Smooth muscle cell (in vitro differentiated cells): ENCODE measurements at regions not wholly inside any gene's neighbourhood (a gene's known extent, or its start where the extent isn't known, plus 50 kb on each side); places are given as distances from the start of the nearest gene placed in this dataset.

Experiments used
- DNase-seq: peaks from one replicate; lab custom pipeline; 2025; ENCODE audit not compliant: unreplicated experiment; lab: John Stamatoyannopoulos, UW
- H2AFZ ChIP-seq: fragments of 200-600 bp; sonication (generic); 2 replicates; pipeline ENCODE4 v1.6.0; 2016; ENCODE audit warnings: antibody characterized with exemption, low read depth, mild to moderate bottlenecking
- H3F3A ChIP-seq: fragments of 200-600 bp; sonication (generic); 2 replicates; pipeline ENCODE4 v1.6.0; 2017; ENCODE audit warnings: antibody characterized with exemption, low read depth
- H3K27ac ChIP-seq: fragments of 200-600 bp; sonication (generic); 2 replicates; pipeline ENCODE4 v1.5.1; 2016; ENCODE audit warnings: low read depth, mild to moderate bottlenecking
- H3K27me3 ChIP-seq: fragments of 200-600 bp; sonication (generic); 2 replicates; pipeline ENCODE4 v1.6.1; 2016; ENCODE audit warnings: low read depth, mild to moderate bottlenecking
- H3K36me3 ChIP-seq: fragments of 200-600 bp; sonication (generic); 2 replicates; pipeline ENCODE4 v1.5.1; 2016; ENCODE audit warnings: low read depth
- H3K4me1 ChIP-seq: fragments of 200-600 bp; sonication (generic); 2 replicates; pipeline ENCODE4 v1.5.1; 2016; ENCODE audit warnings: low read depth
- H3K4me2 ChIP-seq: fragments of 200-600 bp; sonication (generic); 2 replicates; pipeline ENCODE4 v1.6.0; 2016; ENCODE audit warnings: mild to moderate bottlenecking
- H3K4me3 ChIP-seq: fragments of 200-600 bp; sonication (generic); 2 replicates; pipeline ENCODE4 v1.5.1; 2016; ENCODE audit warnings: mild to moderate bottlenecking
- H3K79me2 ChIP-seq: fragments of 200-600 bp; sonication (generic); 2 replicates; pipeline ENCODE4 v1.6.0; 2016; ENCODE audit warnings: low read depth, mild to moderate bottlenecking
- H3K9ac ChIP-seq: fragments of 200-600 bp; sonication (generic); 2 replicates; pipeline ENCODE4 v1.6.0; 2016; ENCODE audit warnings: low read depth
- H3K9me3 ChIP-seq: fragments of 200-600 bp; sonication (generic); replicated peaks from 2 replicates; pipeline ENCODE4 v1.5.1; 2016; ENCODE audit warnings: low read depth
- H4K20me1 ChIP-seq: fragments of 200-600 bp; sonication (generic); 2 replicates; pipeline ENCODE4 v1.6.0; 2016; ENCODE audit warnings: low read depth
- WGBS: methylation state at CpG from one replicate; pipeline ENCODE4 v1.1.7; 2016; ENCODE audit warnings: low lambda C conversion rate; 5-methylcytosine and 5-hydroxymethylcytosine counted together
- TF ChIP-seq, protein P1 (sequence below): fragments of 200-600 bp; sonication (generic); IDR thresholded peaks from 2 replicates; pipeline ENCODE4 v1.5.1; 2017; ENCODE audit warnings: borderline replicate concordance, mild to moderate bottlenecking, antibody characterized with exemption; ENCODE audit not compliant: insufficient read depth, poor library complexity, severe bottlenecking

DNA sequence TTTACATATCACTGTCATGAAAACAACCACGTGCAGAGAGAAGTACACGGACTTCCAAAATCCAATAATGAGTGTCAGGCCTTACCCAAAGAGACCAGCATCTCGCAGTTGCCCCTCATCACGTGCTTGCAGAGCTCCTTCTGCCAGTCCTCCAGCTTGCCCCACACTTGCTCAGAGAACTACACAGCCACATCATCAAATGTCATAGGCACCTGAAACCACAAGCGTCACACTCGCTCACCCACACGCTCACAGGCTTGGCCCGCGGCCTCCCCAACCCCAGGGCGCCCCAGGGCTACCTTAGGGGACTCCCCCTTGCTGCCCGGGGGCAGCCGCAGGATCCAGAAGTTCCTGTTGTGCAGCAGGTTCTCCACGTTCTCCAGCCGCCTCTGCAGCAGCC lies 123.4 kb upstream of the ZNF746 start:
- no peaks in the 10 kb centered on the region for H3K27me3 ChIP-seq
- H3K9ac ChIP-seq = no peak overlapping the region
- no peak overlapping the region for H3K4me2 ChIP-seq
- peaks cover 28% of the 10 kb centered on the region for H3K79me2 ChIP-seq
- H3K27ac ChIP-seq = no peak overlapping the region
- H3F3A ChIP-seq = no peaks in the 10 kb centered on the region
- no peaks in the 10 kb centered on the region for H3K9me3 ChIP-seq
- H2AFZ ChIP-seq = no peak overlapping the region
- 96% methylated on average over 10 of the region's 14 CpGs for WGBS
- no peak overlapping the region for H3K4me3 ChIP-seq
- DNase-seq = no peak
- H4K20me1 ChIP-seq = peaks cover 24% of the 10 kb centered on the region
- TF ChIP-seq, protein P1, sequence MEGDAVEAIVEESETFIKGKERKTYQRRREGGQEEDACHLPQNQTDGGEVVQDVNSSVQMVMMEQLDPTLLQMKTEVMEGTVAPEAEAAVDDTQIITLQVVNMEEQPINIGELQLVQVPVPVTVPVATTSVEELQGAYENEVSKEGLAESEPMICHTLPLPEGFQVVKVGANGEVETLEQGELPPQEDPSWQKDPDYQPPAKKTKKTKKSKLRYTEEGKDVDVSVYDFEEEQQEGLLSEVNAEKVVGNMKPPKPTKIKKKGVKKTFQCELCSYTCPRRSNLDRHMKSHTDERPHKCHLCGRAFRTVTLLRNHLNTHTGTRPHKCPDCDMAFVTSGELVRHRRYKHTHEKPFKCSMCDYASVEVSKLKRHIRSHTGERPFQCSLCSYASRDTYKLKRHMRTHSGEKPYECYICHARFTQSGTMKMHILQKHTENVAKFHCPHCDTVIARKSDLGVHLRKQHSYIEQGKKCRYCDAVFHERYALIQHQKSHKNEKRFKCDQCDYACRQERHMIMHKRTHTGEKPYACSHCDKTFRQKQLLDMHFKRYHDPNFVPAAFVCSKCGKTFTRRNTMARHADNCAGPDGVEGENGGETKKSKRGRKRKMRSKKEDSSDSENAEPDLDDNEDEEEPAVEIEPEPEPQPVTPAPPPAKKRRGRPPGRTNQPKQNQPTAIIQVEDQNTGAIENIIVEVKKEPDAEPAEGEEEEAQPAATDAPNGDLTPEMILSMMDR = no peak
- H3K4me1 ChIP-seq = peaks cover 5% of the 10 kb centered on the region
- H3K36me3 ChIP-seq = peaks cover 4% of the 10 kb centered on the region

DNA sequence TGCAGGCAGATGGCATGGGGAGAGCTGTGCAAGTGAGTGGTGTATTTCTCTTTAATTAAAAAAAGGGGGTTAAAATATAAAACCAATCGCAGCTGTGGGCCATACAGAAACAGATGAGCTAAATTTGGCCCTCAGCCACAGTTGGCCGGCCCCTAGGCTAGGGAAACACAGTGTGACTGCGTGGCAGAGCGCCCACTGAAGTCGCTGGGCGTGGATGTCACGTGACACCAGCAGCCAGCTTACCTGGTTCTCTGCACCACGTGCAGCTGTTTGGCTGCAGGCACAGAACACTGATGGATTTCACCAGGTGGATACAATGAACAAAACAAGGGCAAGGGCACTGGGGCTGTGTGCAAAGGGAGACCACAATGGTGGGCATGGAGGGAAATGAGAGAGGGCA lies 119.3 kb upstream of the ZNF746 start:
- no peak overlapping the region for H3K27ac ChIP-seq
- DNase-seq = no peak
- no peaks in the 10 kb centered on the region for H3K27me3 ChIP-seq
- H3K4me1 ChIP-seq = no peaks in the 10 kb centered on the region
- H4K20me1 ChIP-seq = peaks cover 15% of the 10 kb centered on the region
- H3K9me3 ChIP-seq = no peaks in the 10 kb centered on the region
- H3K9ac ChIP-seq = no peak overlapping the region
- H3K4me3 ChIP-seq = no peak overlapping the region
- 97% methylated on average over 8 of the region's 8 CpGs for WGBS
- no peak overlapping the region for H2AFZ ChIP-seq
- no peaks in the 10 kb centered on the region for H3F3A ChIP-seq
- peaks cover 4% of the 10 kb centered on the region for H3K36me3 ChIP-seq
- TF ChIP-seq, protein P1 = no peak
- H3K4me2 ChIP-seq = no peak overlapping the region
- no peaks in the 10 kb centered on the region for H3K79me2 ChIP-seq

DNA sequence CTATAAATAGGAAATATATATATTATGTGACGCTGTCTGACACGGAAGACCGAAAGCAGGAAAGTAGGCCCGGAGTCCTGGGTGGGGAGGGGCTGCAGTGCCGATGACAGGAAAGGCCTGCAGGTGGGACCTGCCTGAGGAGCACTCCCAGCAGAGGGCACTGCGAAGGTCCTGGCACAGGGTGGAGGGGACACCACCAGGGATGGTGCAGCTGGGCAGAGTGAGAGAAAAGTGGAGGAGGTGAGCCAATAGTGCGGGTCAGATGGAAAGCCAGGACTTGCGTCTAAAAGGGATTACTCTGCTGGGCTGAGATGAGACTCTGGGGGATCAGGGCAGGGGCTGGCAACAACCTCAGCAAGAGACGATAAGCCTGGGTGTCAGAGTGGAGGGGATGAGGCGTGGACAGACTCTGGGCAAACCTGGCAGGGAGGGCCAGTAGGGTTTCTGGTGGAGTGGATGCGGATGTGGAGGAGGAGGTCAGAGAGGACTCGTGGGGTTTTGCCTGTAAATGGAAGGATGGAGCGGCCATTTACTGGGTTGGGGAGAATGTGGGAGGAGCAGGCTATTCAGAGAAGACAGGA lies 118.2 kb upstream of the ZNF746 start:
- H4K20me1 ChIP-seq = peaks cover 13% of the 10 kb centered on the region
- 94% methylated on average over 13 of the region's 13 CpGs for WGBS

More for the DNA sequence above, 118.2 kb upstream of the ZNF746 start:
- Histone ChIP-seq H3F3A (no peaks in the 10 kb centered on the region), H3K9me3 (no peaks in the 10 kb centered on the region), H3K9ac (no peak overlapping the region), H3K79me2 (no peaks in the 10 kb centered on the region), H3K27ac (no peak overlapping the region), H3K4me3 (no peak overlapping the region), H3K27me3 (no peaks in the 10 kb centered on the region), H3K4me2 (no peak overlapping the region), H2AFZ (no peak overlapping the region), H3K36me3 (peaks cover 4% of the 10 kb centered on the region), H3K4me1 (no peaks in the 10 kb centered on the region)
- DNase-seq = no peak
- TF ChIP-seq, protein P1 = no peak
